ENCODE measurements at regions not wholly inside any gene's neighbourhood (a gene's known extent, or its start where the extent isn't known, plus 50 kb on each side); places are given as distances from the start of the nearest gene placed in this dataset.

GRCh38 chr5:118616281-118616680 is 372.1 kb downstream of the DTWD2 start:
- no peak overlapping the region for H3K4me3 ChIP-seq (ENCODE audit: low read depth, low read length, poor library complexity, severe bottlenecking)
- DNase-seq (ENCODE audit: low spot score): no peak
- intact Hi-C loops (cut with micrococcal nuclease; ENCODE audit: unreplicated experiment): loop anchor here (10.0 kb wide), 1 partner anchor 1161 kb away; no protein-coding TSS in a partner anchor
- TF ChIP-seq EZH2phosphoT487 (IDR thresholded peaks at IDR 0.05; ENCODE audit: borderline replicate concordance, low read depth, low read length): no peak
- TF ChIP-seq, protein P1, sequence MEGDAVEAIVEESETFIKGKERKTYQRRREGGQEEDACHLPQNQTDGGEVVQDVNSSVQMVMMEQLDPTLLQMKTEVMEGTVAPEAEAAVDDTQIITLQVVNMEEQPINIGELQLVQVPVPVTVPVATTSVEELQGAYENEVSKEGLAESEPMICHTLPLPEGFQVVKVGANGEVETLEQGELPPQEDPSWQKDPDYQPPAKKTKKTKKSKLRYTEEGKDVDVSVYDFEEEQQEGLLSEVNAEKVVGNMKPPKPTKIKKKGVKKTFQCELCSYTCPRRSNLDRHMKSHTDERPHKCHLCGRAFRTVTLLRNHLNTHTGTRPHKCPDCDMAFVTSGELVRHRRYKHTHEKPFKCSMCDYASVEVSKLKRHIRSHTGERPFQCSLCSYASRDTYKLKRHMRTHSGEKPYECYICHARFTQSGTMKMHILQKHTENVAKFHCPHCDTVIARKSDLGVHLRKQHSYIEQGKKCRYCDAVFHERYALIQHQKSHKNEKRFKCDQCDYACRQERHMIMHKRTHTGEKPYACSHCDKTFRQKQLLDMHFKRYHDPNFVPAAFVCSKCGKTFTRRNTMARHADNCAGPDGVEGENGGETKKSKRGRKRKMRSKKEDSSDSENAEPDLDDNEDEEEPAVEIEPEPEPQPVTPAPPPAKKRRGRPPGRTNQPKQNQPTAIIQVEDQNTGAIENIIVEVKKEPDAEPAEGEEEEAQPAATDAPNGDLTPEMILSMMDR (conservative IDR thresholded peaks at IDR 0.05; ENCODE audit: low read length): no peak
- H3K9me2 ChIP-seq (ENCODE audit: insufficient read depth, low read length): no peaks in the 10 kb centered on the region
- ChIA-PET POLR2A (no interaction called here), CTCF (ENCODE audit: unreplicated experiment) (no interaction called here)
- no peak overlapping the region for H3K4me2 ChIP-seq (ENCODE audit: low read length)
- H3K79me2 ChIP-seq (ENCODE audit: insufficient read depth, low read depth, low read length): no peaks in the 10 kb centered on the region
- H3K9me3 ChIP-seq (ENCODE audit: low read length): no peaks in the 10 kb centered on the region
- no TSS peak for BruUV-seq (replicated peaks)
- no peaks in the 10 kb centered on the region for H3K36me3 ChIP-seq (ENCODE audit: insufficient read depth, low read length)
- H3K4me1 ChIP-seq (ENCODE audit: insufficient read depth, low read length, poor library complexity, severe bottlenecking): no peaks in the 10 kb centered on the region
- H2AFZ ChIP-seq (ENCODE audit: low read length): no peak overlapping the region
- no peak overlapping the region for H3K27ac ChIP-seq (ENCODE audit: low read depth, low read length, poor library complexity, severe bottlenecking)
- H4K20me1 ChIP-seq (ENCODE audit: insufficient read depth, low read length): no peaks in the 10 kb centered on the region

DNA sequence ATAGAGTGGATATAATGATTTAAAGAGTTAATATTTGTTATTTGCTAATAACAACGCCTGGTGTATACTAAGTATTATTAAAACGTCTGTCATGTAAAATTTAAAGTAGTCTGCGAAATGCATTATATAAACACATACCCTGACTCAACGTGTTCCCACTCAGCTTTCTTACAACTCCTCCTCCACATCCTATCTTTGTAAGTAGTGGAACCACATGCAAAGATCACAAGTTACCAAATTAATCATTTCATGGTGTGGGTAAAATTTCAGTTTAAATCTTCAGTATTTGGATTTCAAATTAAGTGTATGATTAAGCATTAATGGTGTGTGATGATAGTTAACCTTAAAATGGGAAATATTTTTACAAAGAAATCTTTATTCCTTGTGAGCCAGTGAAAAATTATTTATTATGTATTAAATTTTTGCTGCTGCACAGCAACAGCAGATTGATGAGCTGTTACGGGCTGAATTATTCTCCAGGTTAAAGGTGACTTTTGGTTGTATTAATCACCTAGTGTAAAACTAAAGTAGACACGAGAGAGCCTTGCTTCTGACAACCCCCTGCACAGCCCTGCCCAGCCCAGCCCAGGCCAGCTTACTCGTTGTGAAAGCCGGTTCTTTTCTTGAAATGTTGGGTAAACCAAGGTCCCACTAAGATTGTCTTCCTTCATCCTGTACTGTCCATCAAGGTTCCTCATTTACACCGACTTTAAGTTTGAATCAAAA is 373.5 kb downstream of the DTWD2 start:
- H3K4me1 ChIP-seq (ENCODE audit: insufficient read depth, low read length, poor library complexity, severe bottlenecking): no peaks in the 10 kb centered on the region
- intact Hi-C loops (cut with micrococcal nuclease; ENCODE audit: unreplicated experiment): loop anchor here (10.0 kb wide), 1 partner anchor 1160 kb away; no protein-coding TSS in a partner anchor
- no TSS peak for BruUV-seq (replicated peaks)
- H3K27ac ChIP-seq (ENCODE audit: low read depth, low read length, poor library complexity, severe bottlenecking): no peak overlapping the region
- H3K9me2 ChIP-seq (ENCODE audit: insufficient read depth, low read length): no peaks in the 10 kb centered on the region
- POLR2A ChIA-PET: interaction anchor here (0.7 kb wide), 1 partner anchor 9 kb away, joined by 3 read pairs; no protein-coding TSS in a partner anchor
- no peaks in the 10 kb centered on the region for H3K79me2 ChIP-seq (ENCODE audit: insufficient read depth, low read depth, low read length)
- no peak overlapping the region for H3K4me3 ChIP-seq (ENCODE audit: low read depth, low read length, poor library complexity, severe bottlenecking)
- H2AFZ ChIP-seq (ENCODE audit: low read length): no peak overlapping the region
- no peaks in the 10 kb centered on the region for H4K20me1 ChIP-seq (ENCODE audit: insufficient read depth, low read length)
- no peak for DNase-seq (ENCODE audit: low spot score)
- CTCF ChIA-PET (ENCODE audit: unreplicated experiment): no interaction called here
- TF ChIP-seq, protein P1 (conservative IDR thresholded peaks at IDR 0.05; ENCODE audit: low read length): no peak
- no peak for TF ChIP-seq EZH2phosphoT487 (IDR thresholded peaks at IDR 0.05; ENCODE audit: borderline replicate concordance, low read depth, low read length)
- no peaks in the 10 kb centered on the region for H3K9me3 ChIP-seq (ENCODE audit: low read length)
- H3K4me2 ChIP-seq (ENCODE audit: low read length): no peak overlapping the region
- H3K36me3 ChIP-seq (ENCODE audit: insufficient read depth, low read length): no peaks in the 10 kb centered on the region

GRCh38 chr5:118611332-118611945 is 376.9 kb downstream of the DTWD2 start:
- Histone ChIP-seq H3K36me3 (ENCODE audit: insufficient read depth, low read length) (no peaks in the 10 kb centered on the region), H3K4me3 (ENCODE audit: low read depth, low read length, poor library complexity, severe bottlenecking) (no peak overlapping the region), H3K4me1 (ENCODE audit: insufficient read depth, low read length, poor library complexity, severe bottlenecking) (no peaks in the 10 kb centered on the region), H4K20me1 (ENCODE audit: insufficient read depth, low read length) (no peaks in the 10 kb centered on the region), H3K79me2 (ENCODE audit: insufficient read depth, low read depth, low read length) (no peaks in the 10 kb centered on the region), H3K9me2 (ENCODE audit: insufficient read depth, low read length) (no peaks in the 10 kb centered on the region), H2AFZ (ENCODE audit: low read length) (no peak overlapping the region), H3K4me2 (ENCODE audit: low read length) (no peak overlapping the region), H3K9me3 (ENCODE audit: low read length) (no peaks in the 10 kb centered on the region), H3K27ac (ENCODE audit: low read depth, low read length, poor library complexity, severe bottlenecking) (no peak overlapping the region)
- no TSS peak for BruUV-seq (replicated peaks)
- ChIA-PET CTCF (ENCODE audit: unreplicated experiment) (no interaction called here), POLR2A (no interaction called here)
- intact Hi-C loops (cut with micrococcal nuclease; ENCODE audit: unreplicated experiment): loop anchor here (10.0 kb wide), 1 partner anchor 1157 kb away; no protein-coding TSS in a partner anchor
- no peak for TF ChIP-seq EZH2phosphoT487 (IDR thresholded peaks at IDR 0.05; ENCODE audit: borderline replicate concordance, low read depth, low read length)
- TF ChIP-seq, protein P1 (conservative IDR thresholded peaks at IDR 0.05; ENCODE audit: low read length): peak; percentile 81
- DNase-seq (ENCODE audit: low spot score): peak; percentile 17
